ENCODE measurements at regions not wholly inside any gene's neighbourhood (a gene's known extent, or its start where the extent isn't known, plus 50 kb on each side); places are given as distances from the start of the nearest gene placed in this dataset.

GRCh38 chr1:31502253-31502652 lies 74.1 kb upstream of the TINAGL1 start:
- TF ChIP-seq CTCF (IDR thresholded peaks at IDR 0.05; ENCODE audit: low read depth, low read length) (no peak), POLR2A (IDR thresholded peaks at IDR 0.05; ENCODE audit: extremely low read depth, insufficient read length) (no peak), MAX (IDR thresholded peaks at IDR 0.05; ENCODE audit: low read depth, low read length) (no peak)

All from NB4 (cell line).